22Rv1 (cell line): ENCODE measurements at regions not wholly inside any gene's neighbourhood (a gene's known extent, or its start where the extent isn't known, plus 50 kb on each side); places are given as distances from the start of the nearest gene placed in this dataset.

ENCODE experiments used
- CTCF ChIP-seq: fragments of 450-650 bp; IDR thresholded peaks from 2 replicates; pipeline ENCODE4 v1.5.1; 2017; ENCODE audit warnings: mild to moderate bottlenecking
- ZFX ChIP-seq: fragments of 450-650 bp; IDR thresholded peaks from 2 replicates; pipeline ENCODE4 v1.6.1; 2017; ENCODE audit warnings: antibody characterized with exemption, borderline replicate concordance

- TF ChIP-seq CTCF: no peak
- no peak for TF ChIP-seq ZFX
These were observed 114.3 kb upstream of the ZC3H12C start for GRCh38 chr11:109978895-109979294.
